GM10266 (cell line): ENCODE measurements at regions not wholly inside any gene's neighbourhood (a gene's known extent, or its start where the extent isn't known, plus 50 kb on each side); places are given as distances from the start of the nearest gene placed in this dataset.

Experiments used
- DNase-seq: peaks from one replicate; pipeline ENCODE4 v3.0.0; 2012; ENCODE audit errors: extremely low spot score
- TF ChIP-seq, protein P1 (sequence below): IDR thresholded peaks from 2 replicates; pipeline ENCODE4 v1.5.1; 2012; ENCODE audit warnings: mild to moderate bottlenecking, low read depth; ENCODE audit not compliant: control insufficient read depth, insufficient read depth; ENCODE audit errors: missing control alignments

DNA sequence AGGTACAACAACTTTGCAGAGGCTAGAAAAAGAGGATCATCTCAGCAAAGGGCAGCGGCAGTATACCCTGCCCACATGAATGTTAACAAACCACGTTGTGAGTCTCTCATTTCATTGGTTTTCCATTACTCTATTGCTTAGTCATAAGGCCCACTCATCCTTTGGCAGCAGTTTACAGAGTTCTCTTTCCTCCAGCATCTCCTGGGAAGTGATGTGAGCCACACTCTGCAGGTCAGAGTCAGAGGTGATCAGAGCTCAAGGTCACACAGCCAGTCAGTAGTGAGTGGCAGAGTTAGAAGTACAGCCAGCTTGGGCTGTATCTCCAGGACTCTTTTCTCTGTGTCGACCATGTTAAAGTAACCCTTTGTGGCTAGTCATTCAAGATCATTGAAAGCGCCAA is 599.6 kb upstream of the GRAMD2B start:
- DNase-seq = no peak

DNA sequence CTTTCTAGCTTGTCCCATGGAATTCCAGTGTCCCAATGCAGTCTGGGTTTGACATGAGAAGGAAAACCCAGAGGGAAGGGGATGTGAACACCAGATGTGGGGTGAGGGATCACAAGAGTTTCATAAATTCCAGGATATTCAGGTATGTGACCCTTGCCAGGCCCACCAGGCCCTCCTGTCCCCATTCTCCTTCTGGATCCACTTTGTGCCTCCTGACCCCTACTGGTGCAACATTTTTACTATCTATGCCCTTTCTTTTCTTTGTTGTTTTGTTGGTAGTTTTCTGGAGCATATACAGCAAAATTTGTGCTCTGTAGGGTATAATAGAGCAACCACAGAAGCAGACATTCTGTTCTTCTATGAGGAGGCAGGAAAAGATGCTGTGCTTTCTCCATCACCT is 597.0 kb upstream of the GRAMD2B start:
- DNase-seq = no peak
- TF ChIP-seq, protein P1, sequence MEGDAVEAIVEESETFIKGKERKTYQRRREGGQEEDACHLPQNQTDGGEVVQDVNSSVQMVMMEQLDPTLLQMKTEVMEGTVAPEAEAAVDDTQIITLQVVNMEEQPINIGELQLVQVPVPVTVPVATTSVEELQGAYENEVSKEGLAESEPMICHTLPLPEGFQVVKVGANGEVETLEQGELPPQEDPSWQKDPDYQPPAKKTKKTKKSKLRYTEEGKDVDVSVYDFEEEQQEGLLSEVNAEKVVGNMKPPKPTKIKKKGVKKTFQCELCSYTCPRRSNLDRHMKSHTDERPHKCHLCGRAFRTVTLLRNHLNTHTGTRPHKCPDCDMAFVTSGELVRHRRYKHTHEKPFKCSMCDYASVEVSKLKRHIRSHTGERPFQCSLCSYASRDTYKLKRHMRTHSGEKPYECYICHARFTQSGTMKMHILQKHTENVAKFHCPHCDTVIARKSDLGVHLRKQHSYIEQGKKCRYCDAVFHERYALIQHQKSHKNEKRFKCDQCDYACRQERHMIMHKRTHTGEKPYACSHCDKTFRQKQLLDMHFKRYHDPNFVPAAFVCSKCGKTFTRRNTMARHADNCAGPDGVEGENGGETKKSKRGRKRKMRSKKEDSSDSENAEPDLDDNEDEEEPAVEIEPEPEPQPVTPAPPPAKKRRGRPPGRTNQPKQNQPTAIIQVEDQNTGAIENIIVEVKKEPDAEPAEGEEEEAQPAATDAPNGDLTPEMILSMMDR = no peak

More for the DNA sequence above, 599.6 kb upstream of the GRAMD2B start:
- TF ChIP-seq, protein P1 = no peak

DNA sequence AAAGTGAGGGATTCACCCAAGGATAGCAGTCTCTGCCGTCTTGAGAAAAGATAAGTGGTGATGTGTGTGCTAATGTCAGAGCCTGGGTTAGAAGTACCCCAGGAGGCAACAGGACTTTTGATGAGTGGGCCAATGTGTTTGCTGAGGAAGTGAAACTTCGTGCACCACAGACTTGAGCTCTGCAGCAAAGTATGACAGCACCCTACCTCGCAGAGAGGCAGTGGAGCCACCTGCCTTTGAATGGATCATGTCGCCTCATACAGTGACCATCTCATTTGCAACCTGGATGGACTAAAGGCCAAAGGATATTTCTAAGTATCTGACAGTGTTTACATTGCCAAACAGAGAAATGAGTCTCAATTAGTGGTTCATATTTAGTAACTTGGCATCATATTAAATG is 593.9 kb upstream of the GRAMD2B start:
- TF ChIP-seq, protein P1 = no peak
- DNase-seq = peak; percentile 16

DNA sequence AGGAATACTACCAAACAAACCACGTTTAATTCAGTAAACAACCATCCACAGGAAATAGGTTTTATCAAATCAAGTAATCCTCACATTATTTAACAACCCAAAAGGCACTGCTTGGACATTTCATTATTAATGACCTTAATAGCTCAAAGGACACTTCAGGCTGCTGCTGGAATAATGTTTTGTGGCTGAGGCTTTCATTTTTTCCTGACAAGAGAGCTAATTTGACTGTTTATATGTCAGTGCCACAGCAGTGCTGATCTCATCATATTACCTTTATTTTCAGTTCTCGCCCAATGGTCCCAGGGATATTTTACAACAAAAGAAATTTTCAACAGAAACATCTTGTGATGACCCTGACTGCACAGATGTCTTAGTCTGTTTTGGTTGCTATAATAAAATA is 589.8 kb upstream of the GRAMD2B start:
- TF ChIP-seq, protein P1 = no peak
- no peak for DNase-seq

DNA sequence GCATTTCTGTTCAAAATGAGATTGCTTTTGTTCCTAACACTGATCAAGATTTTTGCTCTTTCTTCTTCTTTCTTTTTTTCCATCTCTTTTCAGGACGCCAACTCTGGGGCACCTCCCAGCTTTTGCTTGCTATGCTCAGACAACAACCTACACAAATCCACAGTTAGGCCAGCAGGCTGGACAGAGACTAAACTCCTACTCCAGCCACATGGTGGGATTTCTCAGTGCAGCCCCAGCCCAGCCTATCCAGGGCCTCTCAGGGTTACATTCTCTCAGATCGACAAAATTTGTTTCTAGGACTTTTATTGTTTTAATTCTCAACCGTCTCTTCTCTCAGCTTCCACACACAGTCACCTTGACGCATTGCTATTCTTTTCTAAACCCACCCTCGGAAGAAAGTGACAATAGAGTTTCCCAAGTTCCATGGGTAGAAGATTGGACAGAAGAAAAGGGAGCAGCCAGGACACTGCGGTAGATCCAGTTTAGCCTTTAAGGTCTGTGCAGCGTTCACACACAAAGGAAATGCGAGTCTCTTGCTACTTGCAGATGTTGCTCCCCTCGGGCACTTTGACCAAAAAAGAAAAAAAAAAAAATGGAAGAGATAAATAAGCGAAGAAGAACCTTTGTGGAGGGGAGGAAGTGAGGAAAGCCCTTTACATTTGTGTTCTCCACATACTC is 588.6 kb upstream of the GRAMD2B start:
- TF ChIP-seq, protein P1 = no peak
- no peak for DNase-seq

DNA sequence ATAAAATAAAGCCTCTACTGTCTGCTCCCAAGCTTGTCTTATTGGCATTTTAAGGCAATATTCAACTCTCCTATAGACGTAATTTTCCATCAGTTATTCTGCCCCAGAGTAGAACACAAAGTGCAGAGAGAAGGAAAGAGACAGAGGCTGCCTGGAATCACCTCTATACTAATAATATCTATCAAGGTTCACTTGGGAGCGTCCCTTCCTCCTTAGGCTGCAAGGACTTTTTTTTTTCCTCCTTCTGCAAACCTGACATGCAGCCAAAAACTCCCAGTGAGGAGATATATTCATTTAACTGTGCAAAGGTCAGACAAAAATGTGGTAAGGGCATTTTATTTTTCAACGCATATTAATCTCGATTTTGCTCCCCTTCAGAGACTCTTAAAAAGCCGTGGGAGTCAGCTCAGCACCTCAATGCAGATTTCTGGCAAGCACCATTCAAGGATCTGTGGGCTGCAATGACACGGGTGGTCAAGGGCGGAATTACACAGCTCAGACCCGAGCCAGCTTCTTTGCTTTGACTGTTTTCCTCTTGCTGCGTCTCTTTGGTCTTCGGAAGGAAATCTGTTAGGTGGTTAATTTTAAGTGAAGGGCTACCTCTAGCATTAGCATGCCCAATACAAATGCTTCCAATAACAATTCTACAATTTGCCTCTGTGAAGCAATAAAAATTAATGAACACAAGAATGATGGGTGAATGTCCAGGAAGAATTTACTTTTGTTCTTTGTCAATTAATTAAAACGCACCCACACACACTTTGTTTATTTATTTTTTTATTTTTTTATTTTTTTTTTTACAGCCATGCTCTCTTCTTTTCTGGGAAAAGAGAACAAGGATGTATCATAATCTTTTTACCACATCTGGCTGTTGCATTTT is 587.7 kb upstream of the GRAMD2B start:
- DNase-seq = no peak
- TF ChIP-seq, protein P1 = peak; percentile 34

DNA sequence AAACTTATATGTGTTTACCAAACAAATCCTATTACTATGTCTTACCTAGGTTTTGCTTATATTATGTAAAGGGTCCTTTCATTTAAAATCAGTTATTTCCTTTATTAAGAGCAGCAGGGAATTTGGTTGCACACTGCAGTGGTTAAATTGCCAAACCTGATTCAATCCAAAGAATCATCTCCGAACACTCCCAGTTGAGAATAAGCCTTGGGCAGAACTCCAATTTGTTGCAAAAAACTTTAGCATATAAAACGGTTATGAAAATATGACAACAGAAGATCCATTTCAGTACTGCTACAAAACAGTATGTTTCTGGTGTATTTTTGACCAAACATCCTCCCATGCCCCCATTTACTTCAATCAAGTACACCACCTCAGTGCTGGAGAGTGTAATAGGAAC is 587.0 kb upstream of the GRAMD2B start:
- DNase-seq = no peak
- TF ChIP-seq, protein P1 = no peak
